GM18505 (cell line): ENCODE measurements at regions not wholly inside any gene's neighbourhood (a gene's known extent, or its start where the extent isn't known, plus 50 kb on each side); places are given as distances from the start of the nearest gene placed in this dataset.

Experiments used
- ATAC-seq: cut with Tn5 transposase; IDR thresholded peaks from one replicate; pipeline ENCODE4 v1.9.1; 2021; ENCODE audit not compliant: unreplicated experiment
- POLR2A ChIP-seq: IDR thresholded peaks from 4 replicates; pipeline ENCODE4 v1.6.1; 2011; ENCODE audit warnings: borderline replicate concordance; ENCODE audit not compliant: insufficient read depth, insufficient read length; ENCODE audit errors: extremely low read depth

GRCh38 chr6:4459996-4460395 is 316.2 kb upstream of the CDYL start:
- no peak for ATAC-seq

GRCh38 chr6:4459032-4459431 is 317.2 kb upstream of the CDYL start:
- ATAC-seq: no peak
- TF ChIP-seq POLR2A: no peak

More at GRCh38 chr6:4459996-4460395, 316.2 kb upstream of the CDYL start:
- no peak for TF ChIP-seq POLR2A

- no peak for TF ChIP-seq POLR2A
- no peak for ATAC-seq
Measured at GRCh38 chr6:4451718-4452117, 316.3 kb upstream of the ECI2 start.

GRCh38 chr6:4451081-4451480 is 315.7 kb upstream of the ECI2 start:
- no peak for TF ChIP-seq POLR2A
- ATAC-seq: no peak

GRCh38 chr6:4450237-4450636 is 314.9 kb upstream of the ECI2 start:
- no peak for TF ChIP-seq POLR2A
- ATAC-seq: no peak

GRCh38 chr6:4449409-4449808 is 314.0 kb upstream of the ECI2 start:
- ATAC-seq: no peak
- TF ChIP-seq POLR2A: no peak

- ATAC-seq: no peak
- TF ChIP-seq POLR2A: no peak
Measured at GRCh38 chr6:4448841-4449240, 313.5 kb upstream of the ECI2 start.

GRCh38 chr6:4447639-4448330 is 312.4 kb upstream of the ECI2 start:
- no peak for ATAC-seq
- no peak for TF ChIP-seq POLR2A

- ATAC-seq: no peak
- TF ChIP-seq POLR2A: no peak
Measured at GRCh38 chr6:4446982-4447381, 311.6 kb upstream of the ECI2 start.

GRCh38 chr6:4441981-4442434 is 306.6 kb upstream of the ECI2 start:
- no peak for TF ChIP-seq POLR2A

GRCh38 chr6:4439159-4439558 is 303.8 kb upstream of the ECI2 start:
- TF ChIP-seq POLR2A: no peak
- no peak for ATAC-seq

More at GRCh38 chr6:4441981-4442434, 306.6 kb upstream of the ECI2 start:
- ATAC-seq: no peak

GRCh38 chr6:4437342-4437741 is 302.0 kb upstream of the ECI2 start:
- ATAC-seq: no peak
- TF ChIP-seq POLR2A: no peak

GRCh38 chr6:4435981-4436445 is 300.6 kb upstream of the ECI2 start:
- no peak for ATAC-seq
- TF ChIP-seq POLR2A: no peak

GRCh38 chr6:4434655-4435054 is 299.3 kb upstream of the ECI2 start:
- no peak for TF ChIP-seq POLR2A
- ATAC-seq: no peak
